Parathyroid adenoma (tissue), 2 donors: ENCODE measurements at regions not wholly inside any gene's neighbourhood (a gene's known extent, or its start where the extent isn't known, plus 50 kb on each side); places are given as distances from the start of the nearest gene placed in this dataset.

Experiments
- H2AFZ ChIP-seq: fragments of 300-600 bp; sonication (generic); one replicate; pipeline ENCODE4 v1.7.0; 2017; ENCODE audit warnings: antibody characterized with exemption, mild to moderate bottlenecking
- H3K27ac ChIP-seq: fragments of 300-600 bp; sonication (generic); one replicate; pipeline ENCODE4 v1.7.0; 2017
- H3K27me3 ChIP-seq: fragments of 300-600 bp; sonication (generic); one replicate; pipeline ENCODE4 v1.7.0; 2017; ENCODE audit warnings: low read length; ENCODE audit not compliant: control insufficient read depth, insufficient read depth
- H3K36me3 ChIP-seq: fragments of 300-600 bp; sonication (generic); one replicate; pipeline ENCODE4 v1.7.0; 2017; ENCODE audit warnings: low read length; ENCODE audit not compliant: control insufficient read depth, insufficient read depth
- H3K4me1 ChIP-seq: fragments of 300-600 bp; sonication (generic); one replicate; pipeline ENCODE4 v1.7.0; 2017; ENCODE audit warnings: control low read depth
- H3K4me2 ChIP-seq: fragments of 300-600 bp; sonication (generic); one replicate; pipeline ENCODE4 v1.7.0; 2017; ENCODE audit warnings: low read length
- H3K4me3 ChIP-seq: fragments of 300-600 bp; sonication (generic); one replicate; pipeline ENCODE4 v1.7.0; 2017; ENCODE audit warnings: low read depth, low read length
- H3K79me2 ChIP-seq: fragments of 300-600 bp; sonication (generic); one replicate; pipeline ENCODE4 v1.7.0; 2017; ENCODE audit warnings: control low read depth
- H3K9ac ChIP-seq: fragments of 300-600 bp; sonication (generic); one replicate; pipeline ENCODE4 v1.7.0; 2017; ENCODE audit warnings: mild to moderate bottlenecking
- H3K9me3 ChIP-seq: fragments of 300-600 bp; sonication (generic); one replicate; pipeline ENCODE4 v1.7.0; 2017; ENCODE audit warnings: low read length; ENCODE audit not compliant: control insufficient read depth
- CTCF ChIP-seq: fragments of 300-600 bp; sonication (generic); IDR thresholded peaks from one replicate; pipeline ENCODE4 v1.7.0; 2017; ENCODE audit warnings: antibody characterized with exemption, mild to moderate bottlenecking
- donor health status: primary hyperparathyroidism.

- no peak overlapping the region for H3K4me2 ChIP-seq
- no peaks in the 10 kb centered on the region for H3K27me3 ChIP-seq
- H3K27ac ChIP-seq = no peak overlapping the region
- no peaks in the 10 kb centered on the region for H3K79me2 ChIP-seq
- no peak overlapping the region for H2AFZ ChIP-seq
- H3K9ac ChIP-seq = no peak overlapping the region
- H3K36me3 ChIP-seq = no peaks in the 10 kb centered on the region
- no peak overlapping the region for H3K4me3 ChIP-seq
- TF ChIP-seq CTCF = no peak
- no peaks in the 10 kb centered on the region for H3K9me3 ChIP-seq
- no peaks in the 10 kb centered on the region for H3K4me1 ChIP-seq
Observed at GRCh38 chr16:76926042-76926441, 264.9 kb upstream of the MON1B start.

GRCh38 chr16:76926595-76926994 is 264.4 kb upstream of the MON1B start:
- Histone ChIP-seq H3K79me2 (no peaks in the 10 kb centered on the region), H3K36me3 (no peaks in the 10 kb centered on the region), H2AFZ (no peak overlapping the region), H3K4me1 (no peaks in the 10 kb centered on the region), H3K27me3 (no peaks in the 10 kb centered on the region), H3K9me3 (no peaks in the 10 kb centered on the region), H3K4me2 (no peak overlapping the region), H3K9ac (no peak overlapping the region), H3K27ac (no peak overlapping the region), H3K4me3 (no peak overlapping the region)
- TF ChIP-seq CTCF = no peak

- Histone ChIP-seq H3K9me3 (no peaks in the 10 kb centered on the region), H3K27ac (no peak overlapping the region), H3K79me2 (no peaks in the 10 kb centered on the region), H3K4me2 (no peak overlapping the region), H2AFZ (no peak overlapping the region), H3K4me3 (no peak overlapping the region), H3K36me3 (no peaks in the 10 kb centered on the region), H3K27me3 (no peaks in the 10 kb centered on the region), H3K4me1 (no peaks in the 10 kb centered on the region), H3K9ac (no peak overlapping the region)
- no peak for TF ChIP-seq CTCF
Observed at GRCh38 chr16:76931186-76931585, 259.8 kb upstream of the MON1B start.

- H3K4me1 ChIP-seq = no peaks in the 10 kb centered on the region
Observed at GRCh38 chr16:76932541-76933211, 258.3 kb upstream of the MON1B start.

More at GRCh38 chr16:76932541-76933211, 258.3 kb upstream of the MON1B start:
- Histone ChIP-seq H2AFZ (no peak overlapping the region), H3K9ac (no peak overlapping the region), H3K27ac (no peak overlapping the region), H3K27me3 (no peaks in the 10 kb centered on the region), H3K4me3 (no peak overlapping the region), H3K9me3 (no peaks in the 10 kb centered on the region), H3K79me2 (no peaks in the 10 kb centered on the region), H3K4me2 (no peak overlapping the region), H3K36me3 (no peaks in the 10 kb centered on the region)
- TF ChIP-seq CTCF = no peak
